Posterior vena cava (tissue), 2 donors: ENCODE measurements at regions not wholly inside any gene's neighbourhood (a gene's known extent, or its start where the extent isn't known, plus 50 kb on each side); places are given as distances from the start of the nearest gene placed in this dataset.

Experiments used
- DNase-seq: peaks from one replicate; pipeline ENCODE4 v3.0.0-alpha.2; 2020; ENCODE audit warnings: low spot score
- intact Hi-C, 2 donors: fragments of 100-400 bp; cut with DNase I; formaldehyde crosslinking; loops; one replicate each; pipeline versions ENCODE4 v1.14.1 to v1.14.2; 2022 to 2023
- donor health status: DM: yes; HTN: yes; CAD: no.
- donor health status: DM: yes; HTN: yes; CAD: no.

DNA sequence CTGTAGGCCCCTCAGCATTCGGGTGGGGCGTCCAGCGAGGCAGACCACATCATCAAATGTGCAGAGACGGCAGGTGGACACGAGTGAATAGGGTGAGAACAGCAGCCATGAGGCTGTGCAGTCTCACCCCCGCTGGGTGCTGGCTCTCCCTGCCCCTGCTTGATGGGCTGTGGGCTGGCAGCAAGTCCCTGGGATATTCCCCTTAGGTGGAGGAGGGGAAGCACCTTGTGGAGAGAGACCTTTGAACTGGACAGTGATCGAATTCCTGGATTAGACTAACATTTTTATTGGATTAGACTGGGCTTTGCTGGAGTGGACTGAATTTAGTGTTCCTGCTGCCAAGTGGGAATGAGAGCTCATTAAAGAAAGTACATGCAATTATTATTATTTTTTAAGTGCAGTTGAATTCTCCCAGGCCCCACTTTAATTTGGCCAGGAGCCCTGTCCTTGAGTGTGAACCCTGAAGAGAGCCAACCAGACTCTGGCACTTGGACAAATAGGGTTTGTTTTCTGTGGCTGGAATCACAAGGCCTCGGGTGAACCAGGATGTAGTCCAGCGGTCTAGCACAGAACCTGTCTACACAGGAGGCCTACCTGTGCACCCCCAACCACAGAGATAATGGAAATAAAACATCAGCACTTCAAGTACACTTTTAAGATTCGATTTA is 193.1 kb downstream of the ABHD5 start:
- no peak for DNase-seq
- intact Hi-C loops = loop anchor here (5.0 to 10.0 kb wide), 2 partner anchors 109 to 1488 kb away; no protein-coding TSS in a partner anchor

DNA sequence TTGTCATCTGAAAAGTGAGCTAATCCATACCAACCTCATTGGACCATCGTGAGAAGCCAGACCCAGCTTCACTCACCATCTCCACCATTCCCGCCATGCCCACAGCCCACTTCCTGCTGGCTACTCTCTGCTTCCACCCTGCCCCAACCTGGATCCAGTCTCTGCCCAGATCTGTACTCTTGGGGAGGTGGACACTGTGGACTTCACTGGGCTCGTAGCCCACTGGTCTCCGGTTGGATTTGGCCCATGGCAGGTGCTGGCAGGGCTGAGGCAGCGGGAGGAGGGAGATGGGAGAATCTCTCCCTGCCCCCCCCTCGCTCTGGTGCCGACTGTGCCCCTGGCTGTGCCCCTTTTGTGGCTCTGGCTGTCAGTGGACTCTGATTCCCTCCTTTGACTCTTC is 193.8 kb downstream of the ABHD5 start:
- intact Hi-C loops = loop anchor here (5.0 to 10.0 kb wide), 2 partner anchors 110 to 1488 kb away; no protein-coding TSS in a partner anchor
- DNase-seq = no peak

DNA sequence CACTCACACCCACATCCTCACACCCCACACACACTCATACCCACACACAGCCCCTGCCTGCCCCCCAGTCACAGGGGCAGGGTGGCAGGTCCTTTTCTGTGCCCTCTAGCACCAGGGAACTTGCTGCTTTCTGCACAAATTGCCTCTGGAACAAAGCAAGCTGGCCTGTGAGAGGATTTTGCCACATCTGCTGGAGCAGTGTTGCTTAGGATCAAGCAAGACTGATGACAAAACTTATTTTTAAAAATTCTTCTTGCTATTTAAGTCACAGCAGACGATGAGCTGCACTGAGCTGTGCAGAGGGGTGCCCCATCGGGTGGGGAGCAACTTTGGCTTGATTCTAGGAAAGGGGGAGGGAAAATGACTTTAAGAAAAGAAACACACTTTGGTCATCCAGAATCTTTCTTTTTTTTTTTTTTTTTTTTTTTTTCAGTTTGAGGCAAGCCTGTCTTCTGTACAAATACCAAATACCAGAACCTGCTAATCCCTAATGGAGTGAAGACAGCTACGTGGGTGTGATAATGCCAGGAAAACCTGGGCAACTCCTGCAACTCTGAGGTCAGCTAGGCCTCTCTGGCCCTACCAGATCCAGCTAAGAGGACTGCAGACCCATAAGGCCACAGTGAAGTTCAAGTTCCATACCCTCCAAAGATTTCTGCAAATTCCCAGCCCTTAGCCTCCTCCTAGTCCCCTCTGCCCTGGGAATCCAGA is 195.3 kb downstream of the ABHD5 start:
- DNase-seq = no peak
- intact Hi-C loops = loop anchor here in 1 of 2 donors (10.0 kb wide), 1 partner anchor 111 kb away; no protein-coding TSS in a partner anchor

DNA sequence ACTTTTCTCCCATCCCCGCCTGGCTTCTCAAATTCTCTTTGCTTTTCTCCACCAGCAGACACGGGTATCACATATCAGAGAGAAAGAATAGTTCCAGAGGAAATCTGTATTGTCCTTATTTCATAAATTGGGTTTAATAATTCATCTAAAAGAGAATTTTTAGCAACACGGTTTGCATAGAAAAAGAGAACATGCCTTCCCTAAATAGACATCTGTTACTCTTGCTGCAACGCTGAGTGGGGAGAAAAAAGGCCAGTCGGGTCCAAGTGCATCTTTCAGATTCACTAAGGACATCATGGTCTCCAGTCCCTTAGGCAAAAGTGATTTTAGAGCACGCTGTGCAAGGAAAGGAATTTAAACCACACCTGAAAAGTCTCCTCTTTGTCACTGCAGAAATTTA is 201.3 kb downstream of the ABHD5 start:
- intact Hi-C loops = no loop called here
- no peak for DNase-seq

DNA sequence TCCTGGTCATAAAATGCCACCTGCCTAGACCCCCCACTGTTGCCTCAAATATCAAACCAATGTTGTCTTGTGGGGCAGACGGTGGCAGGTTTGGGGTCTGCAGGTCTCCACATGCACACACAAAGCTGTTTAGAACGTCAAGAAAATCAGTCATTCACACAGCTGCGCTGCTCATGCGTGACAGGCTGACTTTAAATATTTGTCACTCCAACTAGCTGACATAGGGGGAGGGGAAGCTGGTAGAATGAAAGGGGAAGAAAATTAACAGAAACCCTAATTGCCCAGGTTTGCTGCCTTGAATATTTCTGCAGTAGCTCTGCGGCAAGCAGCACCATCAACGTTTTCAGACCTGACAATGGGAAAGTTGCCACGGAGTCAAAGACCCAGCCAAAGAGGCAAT is 201.8 kb downstream of the ABHD5 start:
- intact Hi-C loops = no loop called here

DNA sequence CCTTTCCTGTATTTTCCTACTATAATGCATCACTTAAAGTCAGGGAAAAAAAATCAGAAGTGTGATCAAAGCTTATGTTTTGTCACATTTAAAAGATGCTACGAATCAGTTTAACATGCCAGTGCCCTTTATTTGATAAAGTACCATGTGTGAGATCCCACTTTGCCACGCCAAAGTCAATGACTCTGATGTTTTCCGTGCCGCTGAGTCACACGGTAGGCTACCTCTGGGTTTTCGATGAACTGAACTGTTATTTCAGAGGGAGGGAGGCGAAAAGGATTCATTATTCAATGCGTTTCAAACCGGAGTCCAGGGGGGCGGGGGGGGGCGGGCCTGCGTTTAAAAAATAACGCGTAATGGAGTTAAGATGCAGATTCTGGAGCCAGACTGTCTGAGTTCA is 203.0 kb downstream of the ABHD5 start:
- intact Hi-C loops = no loop called here

More for the DNA sequence above, 201.8 kb downstream of the ABHD5 start:
- no peak for DNase-seq

DNA sequence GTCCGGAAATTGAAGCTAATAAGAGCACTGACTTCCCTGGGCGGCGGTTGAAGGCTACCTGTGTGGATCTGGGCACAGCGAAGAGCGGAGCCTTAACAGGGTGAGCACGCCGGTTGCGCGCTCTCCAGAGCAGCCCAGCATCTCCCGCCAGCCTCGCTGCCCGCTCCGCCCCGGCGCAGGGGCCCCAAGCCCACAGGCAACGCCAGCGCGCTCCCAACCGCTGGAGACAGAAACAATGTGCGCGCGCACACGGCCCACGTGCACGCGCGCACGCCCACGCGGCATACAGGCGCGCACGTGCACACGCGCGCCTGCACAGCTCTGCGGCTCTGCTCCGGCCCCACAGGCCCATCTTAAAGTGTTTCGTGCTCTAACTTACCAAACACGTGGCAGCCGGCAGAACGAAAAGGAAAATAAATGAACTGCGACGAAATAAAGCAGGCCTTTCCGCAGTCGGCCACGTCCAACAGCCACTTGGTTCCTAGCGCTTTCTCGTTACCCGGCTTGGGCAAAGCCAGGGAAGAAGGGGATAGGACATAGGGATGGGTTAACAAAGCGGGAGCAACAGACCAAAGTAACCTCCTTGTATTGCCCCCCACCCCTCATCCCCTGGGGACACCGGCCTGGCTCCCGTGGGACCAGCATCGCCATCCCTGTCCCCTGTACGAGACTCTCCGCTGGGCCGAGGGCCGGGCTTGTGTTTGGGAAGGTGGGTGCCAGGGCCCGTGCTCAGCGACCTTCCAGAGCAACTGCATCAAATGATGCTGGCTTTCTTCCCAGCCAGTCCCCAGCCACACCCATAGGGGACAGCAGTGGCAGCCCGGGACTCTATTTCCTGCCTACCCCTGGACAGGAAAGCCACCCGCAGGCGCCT is 203.7 kb downstream of the ABHD5 start:
- peak; percentile 85 for DNase-seq
- intact Hi-C loops = no loop called here

More for the DNA sequence above, 203.0 kb downstream of the ABHD5 start:
- DNase-seq = no peak

DNA sequence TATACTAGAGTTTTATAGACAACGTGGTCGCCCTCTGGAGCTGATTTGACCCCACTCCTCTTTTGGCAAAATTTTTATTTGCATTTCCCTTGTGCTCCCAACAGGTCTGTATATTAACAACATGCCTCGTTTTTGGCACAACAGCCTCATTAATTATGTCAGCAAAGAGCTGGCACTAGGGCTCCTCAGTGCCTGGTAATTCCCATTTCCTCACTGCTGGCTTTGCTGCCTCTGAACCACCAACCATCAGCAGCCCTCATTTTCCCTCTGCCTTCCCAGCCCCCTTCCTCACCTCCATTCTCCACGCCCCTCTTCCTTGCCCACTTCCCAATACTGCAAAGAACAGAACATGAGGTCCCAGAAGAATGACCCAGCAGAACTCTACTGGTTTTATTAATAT is 204.8 kb downstream of the ABHD5 start:
- no peak for DNase-seq
- intact Hi-C loops = no loop called here

DNA sequence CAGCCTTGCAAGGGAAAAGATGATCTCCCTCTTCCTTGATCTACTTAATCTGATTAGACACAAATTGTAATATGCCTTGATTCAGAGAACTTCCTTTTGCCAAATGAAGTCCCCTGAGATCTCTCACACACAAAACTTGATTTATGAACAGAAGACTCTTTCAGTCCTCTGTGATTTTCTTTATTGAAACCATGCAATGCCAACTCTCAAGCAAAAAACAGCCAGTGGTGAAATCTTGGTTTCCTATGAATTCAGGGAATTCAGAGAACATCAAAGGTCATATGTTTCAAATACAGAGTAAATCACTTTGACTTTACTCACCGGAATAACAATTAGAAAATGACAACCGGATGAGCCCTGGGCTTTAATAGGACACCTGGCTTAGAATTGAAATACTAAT is 211.7 kb downstream of the ABHD5 start:
- DNase-seq = no peak
- intact Hi-C loops = no loop called here

DNA sequence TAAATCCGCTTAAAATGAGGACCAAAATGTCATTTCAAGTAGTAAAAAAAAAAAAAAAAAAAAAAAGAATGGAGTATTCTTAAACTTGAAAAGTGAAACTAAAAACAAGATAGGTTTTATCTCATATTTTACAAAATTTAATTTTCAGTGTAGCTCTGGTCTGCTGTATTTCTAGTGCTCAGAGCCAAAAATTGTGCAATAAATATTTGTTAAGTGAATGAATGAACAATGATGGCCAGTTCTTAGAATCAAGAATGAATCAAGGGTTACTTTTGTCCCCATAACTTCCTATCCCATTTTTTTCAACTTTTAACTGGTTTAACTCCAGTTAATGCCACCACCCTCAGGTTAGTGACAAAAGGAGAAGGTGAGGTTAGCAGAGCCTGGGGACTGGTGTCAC is 214.4 kb downstream of the ABHD5 start:
- intact Hi-C loops = no loop called here
- no peak for DNase-seq

DNA sequence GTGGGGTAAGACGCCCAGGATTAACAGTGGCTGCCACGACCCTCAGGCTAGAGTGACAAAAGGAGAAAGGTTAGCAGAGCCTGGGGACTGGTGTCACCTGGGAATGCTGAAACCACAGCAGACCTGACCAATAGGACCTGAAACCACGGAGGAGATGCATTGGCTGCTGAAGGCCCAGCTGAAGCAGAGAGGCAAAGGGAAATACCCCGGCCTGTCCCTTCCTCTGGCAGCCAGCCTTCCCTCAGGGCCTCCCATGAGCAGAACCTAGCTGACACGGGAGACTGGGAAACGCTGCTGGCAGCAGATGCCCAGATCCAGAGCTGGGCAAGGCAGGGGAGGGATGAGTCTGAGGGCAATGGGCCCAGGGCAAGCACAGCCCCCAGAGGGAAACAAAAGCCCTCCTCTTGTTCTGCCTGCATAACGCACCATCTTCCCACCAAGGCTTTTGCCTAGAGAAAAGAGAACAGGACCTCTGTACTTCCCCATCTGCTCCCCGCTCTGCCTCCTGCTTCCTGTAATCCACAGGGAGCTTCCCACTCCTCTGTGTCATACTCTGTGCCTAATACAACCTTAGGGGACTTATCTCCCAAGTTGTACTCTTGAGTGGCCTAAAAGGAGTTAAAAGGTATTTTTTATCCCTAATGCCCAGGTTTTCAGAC is 216.2 kb downstream of the ABHD5 start:
- intact Hi-C loops = no loop called here
- DNase-seq = no peak

DNA sequence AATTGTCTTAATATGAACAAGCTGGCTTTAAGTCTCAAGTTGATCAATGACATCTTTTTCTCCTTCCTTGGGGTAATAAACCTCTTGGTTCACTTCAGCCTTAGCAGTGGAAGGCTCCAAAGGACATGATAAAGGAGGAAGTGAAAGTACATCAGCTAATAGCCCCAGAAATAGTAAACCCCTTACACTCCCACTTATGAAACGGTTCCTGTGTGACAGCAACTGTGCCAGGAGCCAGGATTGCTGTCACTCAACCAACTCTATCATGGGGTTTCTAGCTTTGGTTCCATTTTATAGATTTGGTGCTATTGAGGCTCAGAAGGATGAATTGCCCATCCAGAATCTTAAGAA is 216.7 kb downstream of the ABHD5 start:
- intact Hi-C loops = no loop called here

DNA sequence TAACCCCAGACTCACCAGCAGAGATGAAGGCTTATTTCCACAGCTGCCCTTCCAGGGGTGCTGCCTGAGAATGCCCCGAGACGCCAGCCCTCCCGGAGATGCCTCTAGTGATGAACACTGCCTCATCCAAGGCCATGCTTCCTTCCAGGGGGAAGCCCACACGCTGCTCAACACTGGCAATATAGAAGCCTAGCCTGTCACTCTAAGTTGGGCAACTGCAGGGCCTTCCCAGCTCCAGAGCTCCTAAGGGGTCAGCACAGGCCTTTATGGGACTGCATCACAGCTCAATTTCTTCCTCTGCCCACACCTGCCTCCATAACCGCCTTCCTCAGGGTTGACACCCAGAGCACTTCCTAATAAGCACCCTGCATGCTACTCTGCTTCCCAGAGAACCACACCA is 217.7 kb downstream of the ABHD5 start:
- intact Hi-C loops = no loop called here
- no peak for DNase-seq

More for the DNA sequence above, 216.7 kb downstream of the ABHD5 start:
- no peak for DNase-seq

DNA sequence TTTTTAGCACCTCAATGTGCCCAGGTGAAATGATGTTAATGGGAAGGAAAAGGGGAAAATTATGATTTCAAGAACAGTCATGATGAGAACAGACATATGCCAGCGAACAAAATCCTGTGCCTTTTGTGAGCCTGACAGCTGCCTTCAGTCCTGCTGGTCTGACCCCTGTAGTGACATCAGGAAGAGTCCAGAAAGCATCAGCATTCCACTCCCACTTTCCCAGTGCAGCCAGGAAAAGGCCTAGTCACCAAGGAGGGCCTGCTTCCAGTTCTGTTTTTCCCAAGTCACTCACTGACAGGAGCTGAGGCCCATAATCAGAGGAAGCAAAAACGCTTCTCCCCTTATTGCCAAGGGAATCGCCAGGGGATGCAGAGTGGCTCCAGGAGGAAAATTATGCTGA is 218.4 kb downstream of the ABHD5 start:
- no peak for DNase-seq
- intact Hi-C loops = no loop called here

DNA sequence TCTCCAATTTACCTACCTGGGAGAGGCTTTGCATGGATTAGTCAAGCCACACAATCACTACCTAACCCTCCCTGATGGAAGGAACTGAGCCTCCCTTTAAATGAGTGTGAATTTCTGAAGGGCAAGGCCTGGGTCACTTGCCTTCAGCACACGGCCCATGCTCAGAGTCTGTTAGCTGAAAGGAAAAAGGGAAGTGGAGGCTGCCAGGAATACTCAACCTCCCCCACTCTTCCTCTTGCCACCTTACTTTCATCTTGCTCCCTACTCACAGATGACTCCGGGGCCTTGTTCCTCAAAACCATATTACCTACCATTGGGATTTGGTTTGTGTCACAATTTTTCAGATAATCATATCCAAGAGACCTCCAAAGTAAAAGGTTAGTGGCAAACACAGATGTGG is 220.0 kb downstream of the ABHD5 start:
- intact Hi-C loops = no loop called here
- no peak for DNase-seq

DNA sequence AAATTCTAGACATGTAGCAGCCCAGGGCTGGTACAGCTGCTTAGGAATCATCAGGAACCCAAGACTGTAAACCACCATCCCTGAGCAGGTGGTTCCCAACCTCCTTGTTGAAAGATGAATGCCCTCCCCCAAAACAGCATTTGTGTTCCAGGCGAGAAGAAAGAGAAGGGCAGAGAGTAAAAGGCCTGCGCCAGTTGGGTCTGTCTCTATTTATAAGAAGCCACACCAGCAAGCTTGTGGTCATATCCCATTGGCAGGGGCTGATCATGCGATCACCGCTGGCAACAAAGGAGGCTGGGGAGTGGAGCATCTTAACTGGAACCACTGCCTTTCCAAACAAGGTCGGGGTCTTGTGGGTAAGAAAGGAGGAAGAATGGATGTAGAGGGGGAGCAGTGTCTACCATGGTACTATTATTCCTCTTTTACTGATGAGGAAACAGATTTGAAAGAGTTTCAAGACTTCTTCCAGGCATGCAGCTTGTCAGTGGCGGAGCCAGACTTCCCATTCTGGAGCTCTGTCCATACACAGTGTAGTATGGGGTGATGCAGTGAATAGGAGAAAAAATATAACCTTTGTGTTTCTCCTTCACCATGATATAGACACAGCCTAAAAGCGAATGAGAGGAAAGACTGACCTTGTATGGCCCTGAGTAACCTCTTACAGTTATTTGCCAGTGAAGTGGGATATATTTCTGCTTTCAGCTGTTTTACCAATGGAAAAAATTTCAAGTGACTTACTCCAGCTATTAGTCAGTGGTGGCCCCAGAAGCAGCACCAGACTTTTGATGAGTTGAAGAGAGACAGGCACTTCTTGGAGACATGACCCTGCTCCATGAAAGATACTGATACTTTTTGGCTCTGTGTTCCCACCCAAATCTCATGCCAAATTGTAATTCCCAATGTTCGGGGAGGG is 222.6 kb downstream of the ABHD5 start:
- intact Hi-C loops = no loop called here
- no peak for DNase-seq

DNA sequence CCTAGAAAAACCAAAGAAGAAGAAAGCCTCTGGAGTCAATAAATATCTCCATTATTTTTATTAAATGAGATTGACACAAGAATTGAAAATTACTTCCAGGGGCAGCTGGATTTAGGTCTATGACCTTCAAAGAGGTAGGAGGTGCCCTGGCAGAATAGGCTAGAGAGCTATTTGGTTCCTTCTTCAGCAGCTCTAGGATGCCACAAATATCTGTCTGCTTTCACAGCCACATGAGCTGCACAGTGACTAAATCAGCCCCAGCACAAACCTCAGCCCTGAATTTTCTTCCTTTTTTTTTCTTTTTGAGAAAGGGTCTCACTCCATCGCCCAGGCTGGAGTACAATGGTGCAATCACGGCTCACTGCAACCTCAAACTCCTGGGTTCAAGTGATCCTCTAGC is 223.5 kb downstream of the ABHD5 start:
- DNase-seq = no peak
- intact Hi-C loops = no loop called here

DNA sequence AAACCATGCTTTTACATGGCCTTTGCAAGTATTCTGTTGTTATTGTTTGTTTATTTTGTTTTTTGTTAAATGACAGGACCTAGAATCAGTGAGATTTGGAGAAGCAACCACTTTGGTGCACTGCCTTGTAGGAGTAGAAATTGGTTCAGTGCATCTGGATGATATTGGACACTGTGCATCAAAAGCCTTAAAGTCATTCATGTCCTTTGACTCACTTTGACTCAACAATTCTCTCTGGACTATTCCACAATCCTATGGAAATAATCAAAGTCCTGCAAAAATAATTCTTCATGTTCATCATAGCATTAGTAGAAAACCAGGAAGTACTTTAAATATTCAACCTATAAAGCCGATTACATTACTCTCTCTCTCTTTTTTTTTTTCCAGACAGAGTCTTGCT is 224.8 kb downstream of the ABHD5 start:
- DNase-seq = no peak
- intact Hi-C loops = no loop called here

DNA sequence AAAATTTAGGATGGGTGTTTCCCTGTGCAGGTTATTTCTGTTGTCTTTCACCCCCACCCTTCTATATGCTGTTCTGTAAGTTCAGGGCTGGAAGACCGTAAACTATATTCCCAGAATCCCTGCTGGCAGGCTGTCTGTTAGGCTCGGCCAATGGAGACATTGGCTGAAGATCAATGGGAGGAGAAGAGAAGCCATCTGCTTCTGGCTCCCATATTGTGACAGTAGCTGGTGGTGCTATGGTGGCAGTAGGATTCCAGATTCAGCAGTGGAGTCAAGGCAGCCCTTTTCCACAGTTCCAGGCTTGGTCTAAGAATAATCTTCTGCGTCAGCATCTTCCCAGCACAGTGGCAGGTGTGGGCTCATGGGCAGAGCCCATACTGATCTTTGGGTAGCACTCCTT is 226.6 kb downstream of the ABHD5 start:
- no peak for DNase-seq
- intact Hi-C loops = no loop called here
